ENCODE measurements at regions not wholly inside any gene's neighbourhood (a gene's known extent, or its start where the extent isn't known, plus 50 kb on each side); places are given as distances from the start of the nearest gene placed in this dataset.
"Not testable (repeated sequence)": the region's sequence is repeated elsewhere in the genome, so short reads cannot be mapped to it uniquely, and the experiment has no call there.

- not testable (repeated sequence) for DNase-seq (ENCODE audit: low read depth in 2 of 2)
Observed at GRCh38 chrX:95973456-95974095, 711.1 kb upstream of the DIAPH2 start.

GRCh38 chrX:95974096-95974470 lies 710.6 kb upstream of the DIAPH2 start:
- DNase-seq (ENCODE audit: low read depth in 2 of 2) = no peak

- no peak for DNase-seq (ENCODE audit: low read depth in 2 of 2)
Observed at GRCh38 chrX:95974890-95975289, 709.8 kb upstream of the DIAPH2 start.

GRCh38 chrX:95995583-95995982 lies 689.1 kb upstream of the DIAPH2 start:
- no peak for DNase-seq (ENCODE audit: low read depth in 2 of 2)

DNA sequence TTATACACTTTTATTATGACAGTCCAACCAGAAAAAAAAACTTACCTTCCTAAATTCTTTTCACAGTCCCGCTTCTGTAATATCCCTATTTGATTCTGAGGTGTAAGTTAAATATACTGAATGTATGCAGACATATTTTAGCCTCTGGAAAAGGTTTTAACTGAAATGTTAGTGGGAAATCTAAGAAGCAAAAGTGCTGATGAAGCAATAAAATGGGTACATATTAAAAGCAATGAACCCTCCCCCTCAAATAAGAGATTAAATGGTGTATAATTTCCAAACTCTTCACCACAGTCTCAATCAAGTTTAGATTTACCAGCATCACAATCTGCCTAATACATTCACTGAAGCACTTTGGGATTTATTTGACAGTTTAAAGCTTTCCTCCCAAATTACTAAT lies 688.3 kb upstream of the DIAPH2 start:
- DNase-seq (ENCODE audit: low read depth in 2 of 2) = no peak

DNA sequence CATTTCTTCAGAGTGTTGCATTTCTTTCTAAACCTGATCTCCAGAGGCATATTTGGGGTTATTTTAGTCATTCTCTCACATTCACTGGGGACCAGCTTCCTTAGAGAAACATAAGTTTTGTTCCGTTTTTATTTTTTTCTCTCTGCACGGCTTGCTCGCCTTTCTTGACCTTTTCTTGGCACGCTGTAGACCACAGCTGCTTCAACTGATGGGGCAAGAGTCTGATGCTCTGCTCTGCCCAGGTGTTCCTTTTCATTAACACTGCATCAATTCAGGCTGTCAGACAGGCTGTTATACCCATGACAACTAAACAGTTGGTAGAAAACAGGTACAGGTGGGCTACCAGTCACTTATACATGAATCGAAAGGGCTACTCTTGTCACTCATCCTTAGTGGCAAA lies 682.2 kb upstream of the DIAPH2 start:
- DNase-seq (ENCODE audit: low read depth in 2 of 2) = no peak

DNA sequence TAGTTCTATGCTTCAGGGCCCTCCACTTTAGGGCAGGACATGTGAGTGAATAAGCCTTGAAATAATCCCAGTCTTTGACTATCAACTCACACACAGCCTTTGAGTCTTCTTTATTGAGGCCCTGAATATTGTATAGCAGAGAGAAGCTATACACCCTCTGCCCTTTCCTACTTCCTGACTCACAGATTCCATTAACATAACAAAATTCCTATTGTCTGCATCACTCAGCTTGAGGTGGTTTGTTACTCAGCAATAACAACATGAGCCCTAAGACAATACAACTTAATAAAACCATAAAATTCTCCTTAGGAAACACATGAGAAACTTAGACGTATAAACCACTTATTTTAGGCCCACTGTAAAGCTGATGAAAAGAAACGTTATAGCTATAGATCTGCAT lies 680.3 kb upstream of the DIAPH2 start:
- no peak for DNase-seq (ENCODE audit: low read depth in 2 of 2)

DNA sequence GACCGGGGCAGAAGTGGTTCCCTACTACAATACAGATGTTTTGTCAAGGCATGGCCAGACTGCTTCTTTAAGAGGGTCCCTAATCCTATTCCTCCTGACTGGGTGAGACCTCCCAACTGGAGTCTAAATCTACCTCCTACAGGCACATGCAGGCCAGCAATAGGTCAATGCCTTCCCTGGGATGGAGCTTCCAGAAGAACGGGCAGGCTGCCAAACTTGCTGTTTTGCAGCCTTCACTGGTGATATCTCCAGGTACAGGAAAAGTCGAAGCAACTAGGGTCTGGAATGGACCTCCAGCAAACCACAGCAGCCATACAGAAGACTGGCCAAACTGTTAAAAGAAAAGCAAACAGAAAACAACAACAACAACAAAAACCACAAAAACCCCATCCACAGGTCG lies 678.4 kb upstream of the DIAPH2 start:
- no peak for DNase-seq (ENCODE audit: low read depth in 2 of 2)

GRCh38 chrX:96027407-96027806 lies 657.2 kb upstream of the DIAPH2 start:
- no peak for DNase-seq (ENCODE audit: low read depth in 2 of 2)

GRCh38 chrX:96052078-96052477 lies 632.6 kb upstream of the DIAPH2 start:
- no peak for DNase-seq (ENCODE audit: low read depth in 2 of 2)

- DNase-seq (ENCODE audit: low read depth in 2 of 2) = no peak
Observed at GRCh38 chrX:96081891-96082290, 602.8 kb upstream of the DIAPH2 start.

GRCh38 chrX:96094616-96095015 lies 590.0 kb upstream of the DIAPH2 start:
- DNase-seq (ENCODE audit: low read depth in 2 of 2) = no peak

DNA sequence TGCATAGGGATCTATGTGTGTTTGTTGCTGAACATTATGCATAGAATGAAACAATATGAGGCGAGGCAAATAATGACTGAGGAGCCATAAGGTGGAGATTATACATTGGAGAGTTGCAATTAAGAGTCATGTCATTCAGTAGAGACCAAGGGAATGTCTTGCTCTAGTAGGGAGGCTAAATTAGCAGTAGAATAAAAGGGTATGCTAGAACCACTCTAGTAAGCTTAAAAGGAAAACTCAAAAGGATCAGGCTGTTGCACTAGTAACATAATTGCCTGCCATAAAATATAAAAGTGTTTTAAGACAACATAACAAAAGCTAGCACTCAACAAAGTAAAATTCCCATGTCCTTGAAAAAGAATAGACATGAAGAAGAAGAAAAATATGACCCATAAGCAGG lies 586.2 kb upstream of the DIAPH2 start:
- DNase-seq (ENCODE audit: low read depth in 2 of 2) = no peak

DNA sequence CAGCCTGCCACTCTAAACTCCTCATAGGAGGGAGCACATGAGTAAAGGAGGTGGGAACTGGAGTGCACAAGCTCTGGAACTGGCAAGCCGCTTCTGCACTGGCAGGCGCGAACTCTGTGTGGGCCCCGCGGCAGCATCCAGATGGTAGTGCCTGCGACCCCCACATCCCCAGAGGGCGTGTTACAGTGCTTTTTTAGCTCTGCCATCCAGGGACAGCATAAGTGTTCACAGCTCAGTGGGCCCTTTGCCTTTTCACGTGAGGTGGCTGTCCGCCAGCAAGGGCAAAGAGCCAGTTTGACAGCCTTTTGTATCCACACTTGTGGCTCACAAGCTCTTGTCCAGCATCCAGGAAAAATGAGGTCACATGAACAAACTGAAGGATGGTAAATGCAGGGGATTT lies 581.6 kb upstream of the DIAPH2 start:
- no peak for DNase-seq (ENCODE audit: low read depth in 2 of 2)

- DNase-seq (ENCODE audit: low read depth in 2 of 2) = no peak
Observed at GRCh38 chrX:96112689-96113088, 572.0 kb upstream of the DIAPH2 start.

DNA sequence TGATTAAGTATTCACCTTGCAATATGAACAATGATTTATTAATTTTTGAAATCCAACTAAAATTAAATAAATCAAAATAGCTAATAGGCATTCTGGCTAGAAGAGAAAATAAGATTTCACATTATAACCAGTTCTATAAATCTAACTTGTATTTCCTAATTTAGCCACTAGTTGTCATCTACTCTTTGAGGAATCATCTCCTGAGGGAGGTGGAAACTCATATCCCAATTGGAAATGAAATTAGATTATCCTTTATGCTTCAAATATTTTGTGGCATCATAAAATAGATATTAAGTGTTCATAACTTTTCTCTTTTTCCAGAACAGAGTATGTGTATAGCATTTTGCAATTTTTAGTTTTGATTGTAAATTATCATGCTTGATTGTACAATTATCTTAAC lies 558.5 kb upstream of the DIAPH2 start:
- no peak for DNase-seq (ENCODE audit: low read depth in 2 of 2)

- not testable (repeated sequence) for DNase-seq (ENCODE audit: low read depth in 2 of 2)
Observed at GRCh38 chrX:96128058-96128457, 556.6 kb upstream of the DIAPH2 start.

- DNase-seq (ENCODE audit: low read depth in 2 of 2) = no peak
Observed at GRCh38 chrX:96140796-96141195, 543.8 kb upstream of the DIAPH2 start.

DNA sequence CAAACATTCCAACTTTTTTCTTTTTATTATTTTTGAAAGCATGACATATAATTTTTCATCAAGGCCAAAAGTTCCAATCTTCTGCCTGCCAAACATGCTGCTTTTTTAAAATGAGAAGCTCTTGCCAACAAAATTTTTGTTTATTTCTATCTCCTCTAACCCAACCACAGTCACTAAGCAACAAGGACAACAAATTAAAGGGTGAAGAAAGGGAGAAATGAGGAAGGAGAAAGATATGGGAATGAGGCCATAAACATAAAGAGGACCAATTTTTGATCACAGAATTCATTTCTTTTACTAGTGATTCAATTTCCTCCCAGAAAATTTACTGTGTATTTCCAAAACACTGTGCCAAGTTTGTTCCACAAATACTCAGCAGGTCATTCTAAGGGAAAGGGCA lies 537.0 kb upstream of the DIAPH2 start:
- DNase-seq (ENCODE audit: low read depth in 2 of 2) = no peak

DNA sequence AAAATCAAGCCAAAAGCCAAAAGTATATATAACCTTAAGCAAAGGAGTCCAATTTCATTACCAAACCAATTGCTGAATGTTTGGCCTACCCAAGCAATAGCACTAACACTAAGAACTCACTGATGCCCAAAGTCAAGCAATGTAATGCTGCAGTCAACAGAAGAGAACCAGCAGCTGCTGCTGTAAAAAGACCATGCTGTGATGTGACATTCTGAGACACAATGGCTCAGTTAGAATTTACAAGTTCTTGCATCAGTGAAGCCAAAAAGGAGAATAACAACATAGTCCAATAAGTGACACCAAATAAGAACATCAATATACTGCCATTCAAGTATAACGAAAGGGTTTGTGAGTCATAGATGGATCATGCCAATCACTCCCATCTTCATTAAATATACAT lies 514.0 kb upstream of the DIAPH2 start:
- DNase-seq (ENCODE audit: low read depth in 2 of 2) = no peak

DNA sequence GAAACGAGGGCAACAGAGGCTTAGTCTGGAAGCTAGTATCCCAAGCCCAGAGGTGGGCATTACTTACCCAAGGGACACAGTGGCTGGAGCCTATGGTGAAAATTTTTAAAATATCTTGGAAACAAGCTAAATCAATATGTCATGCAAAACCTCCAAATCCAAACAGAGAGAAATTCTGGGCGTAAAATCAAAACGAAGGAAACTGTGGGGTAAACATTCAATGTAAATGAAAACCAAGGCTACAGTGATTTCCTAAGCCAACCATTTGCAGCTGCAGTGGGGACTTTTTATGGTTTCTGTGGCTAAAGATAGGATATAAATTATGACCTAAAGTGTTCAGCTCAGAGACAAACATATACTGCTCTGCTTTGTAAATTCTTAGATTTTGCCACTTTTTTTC lies 507.7 kb upstream of the DIAPH2 start:
- no peak for DNase-seq (ENCODE audit: low read depth in 2 of 2)

GRCh38 chrX:96181605-96182004 lies 503.0 kb upstream of the DIAPH2 start:
- no peak for DNase-seq (ENCODE audit: low read depth in 2 of 2)

GRCh38 chrX:96182366-96182765 lies 502.3 kb upstream of the DIAPH2 start:
- DNase-seq (ENCODE audit: low read depth in 2 of 2) = no peak

- no peak for DNase-seq (ENCODE audit: low read depth in 2 of 2)
Observed at GRCh38 chrX:96183391-96183790, 501.3 kb upstream of the DIAPH2 start.

GRCh38 chrX:96183843-96184242 lies 500.8 kb upstream of the DIAPH2 start:
- DNase-seq (ENCODE audit: low read depth in 2 of 2) = no peak
